OCI-LY1 (cell line): ENCODE measurements at regions not wholly inside any gene's neighbourhood (a gene's known extent, or its start where the extent isn't known, plus 50 kb on each side); places are given as distances from the start of the nearest gene placed in this dataset.

Experiments used
- H2AFZ ChIP-seq: fragments of 200-600 bp; sonication (generic), shearing (Covaris generic); 2 replicates; pipeline ENCODE4 v1.6.0; 2014; ENCODE audit warnings: antibody characterized with exemption, mild to moderate bottlenecking, low read length
- H3F3A ChIP-seq: fragments of 200-600 bp; sonication (generic), shearing (Covaris generic); 2 replicates; pipeline ENCODE4 v1.6.0; 2014; ENCODE audit warnings: mild to moderate bottlenecking, antibody characterized with exemption, low read length, moderate library complexity; ENCODE audit not compliant: insufficient read depth
- H3K27ac ChIP-seq: fragments of 200-600 bp; sonication (generic); 2 replicates; pipeline ENCODE4 v1.5.1; 2014; ENCODE audit warnings: low read length, mixed run types, mild to moderate bottlenecking, low read depth; ENCODE audit not compliant: poor library complexity, severe bottlenecking
- H3K27me3 ChIP-seq: fragments of 200-600 bp; sonication (generic); 2 replicates; pipeline ENCODE4 v1.6.0; 2014; ENCODE audit warnings: antibody characterized with exemption, mild to moderate bottlenecking, low read length, moderate library complexity; ENCODE audit not compliant: insufficient read depth
- H3K36me3 ChIP-seq: fragments of 200-600 bp; sonication (generic); 2 replicates; pipeline ENCODE4 v1.6.1; 2014; ENCODE audit warnings: mild to moderate bottlenecking, antibody characterized with exemption, low read length, moderate library complexity, mixed read lengths; ENCODE audit not compliant: insufficient read depth
- H3K4me1 ChIP-seq: fragments of 200-600 bp; sonication (generic); 2 replicates; pipeline ENCODE4 v1.5.1; 2014; ENCODE audit warnings: mild to moderate bottlenecking, low read length, moderate library complexity; ENCODE audit not compliant: insufficient read depth, severe bottlenecking
- H3K4me2 ChIP-seq: fragments of 200-600 bp; sonication (generic), shearing (Covaris generic); 2 replicates; pipeline ENCODE4 v1.6.1; 2014; ENCODE audit warnings: low read length
- H3K4me3 ChIP-seq: fragments of 200-600 bp; sonication (generic); 2 replicates; pipeline ENCODE4 v1.5.1; 2014; ENCODE audit warnings: low read length, low read depth, mild to moderate bottlenecking, mixed read lengths; ENCODE audit not compliant: poor library complexity, severe bottlenecking
- H3K79me2 ChIP-seq: fragments of 200-600 bp; shearing (Covaris generic); 2 replicates; pipeline ENCODE4 v1.6.1; 2016; ENCODE audit warnings: mixed run types, low read length, mixed read lengths; ENCODE audit not compliant: insufficient read depth
- H3K9ac ChIP-seq: fragments of 200-600 bp; sonication (generic), shearing (Covaris generic); 2 replicates; pipeline ENCODE4 v1.6.1; 2014; ENCODE audit warnings: mild to moderate bottlenecking, low read length, mixed read lengths
- H3K9me2 ChIP-seq: fragments of 200-600 bp; sonication (generic), shearing (Covaris generic); 2 replicates; pipeline ENCODE4 v1.6.1; 2014; ENCODE audit warnings: low read depth, mild to moderate bottlenecking, low read length, mixed read lengths
- H3K9me3 ChIP-seq: fragments of 200-600 bp; shearing (Covaris generic); 2 replicates; pipeline ENCODE4 v1.6.1; 2014; ENCODE audit warnings: low read length, mixed read lengths
- H4K20me1 ChIP-seq: fragments of 200-600 bp; sonication (generic), shearing (Covaris generic); 2 replicates; pipeline ENCODE4 v1.6.0; 2016; ENCODE audit warnings: mild to moderate bottlenecking, low read length; ENCODE audit not compliant: insufficient read depth
- CTCF ChIP-seq: fragments of 200-600 bp; sonication (generic), shearing (Covaris generic); IDR thresholded peaks from 2 replicates; pipeline ENCODE4 v1.5.1; 2017; ENCODE audit warnings: mild to moderate bottlenecking, antibody characterized with exemption, low read length, moderate library complexity, mixed read lengths
- EZH2 ChIP-seq: fragments of 200-600 bp; sonication (generic), shearing (Covaris generic); IDR thresholded peaks from 2 replicates; pipeline ENCODE4 v1.8.0; 2017; ENCODE audit warnings: borderline replicate concordance, mixed run types, mild to moderate bottlenecking, antibody characterized with exemption, low read length, moderate library complexity, mixed read lengths

DNA sequence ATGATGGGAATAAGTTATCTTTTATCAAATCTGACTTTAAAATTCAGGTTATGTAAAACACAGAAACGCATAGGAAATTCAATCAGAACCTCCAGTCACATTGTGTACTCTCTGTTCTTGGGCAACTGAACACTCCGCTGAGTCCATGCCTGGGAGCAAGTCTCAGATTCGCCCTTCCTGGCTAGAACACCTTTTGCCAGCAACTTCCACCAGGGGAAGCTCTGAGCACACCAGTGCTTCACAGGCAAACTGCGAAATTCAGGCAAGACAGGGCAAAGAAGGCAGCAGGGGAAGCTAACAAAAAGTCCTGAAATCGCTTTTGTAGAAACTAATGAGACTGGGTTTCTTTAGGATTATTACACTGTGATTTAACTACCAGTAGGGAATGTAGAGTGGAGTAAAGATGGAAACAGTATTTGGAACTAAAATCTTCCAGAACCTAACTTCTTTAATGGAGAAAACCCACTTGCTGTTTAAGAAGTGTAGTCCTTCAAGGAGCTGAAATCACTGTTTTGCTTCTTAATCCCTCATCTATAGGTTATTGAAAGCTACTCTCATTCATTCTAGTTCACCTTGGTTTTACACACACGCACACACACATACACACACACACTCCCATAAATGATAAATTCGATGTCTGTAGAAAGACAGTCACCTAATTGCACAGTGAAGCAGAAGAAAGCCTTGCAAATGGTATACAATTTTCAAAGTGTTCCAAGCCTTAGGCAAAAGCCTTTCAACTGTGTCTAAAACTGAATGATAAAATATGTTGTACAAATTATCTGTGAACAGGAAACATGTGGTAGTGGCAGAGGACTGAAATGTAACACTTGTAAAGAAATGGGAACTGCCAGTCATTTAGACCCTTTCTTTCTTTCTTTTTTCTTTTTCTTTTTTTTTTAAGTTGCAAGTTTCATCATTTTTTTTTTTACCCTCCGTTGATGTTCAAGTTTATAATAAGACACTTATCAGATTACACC, 214.5 kb downstream of the TMEM182 start:
- no peaks in the 10 kb centered on the region for H3K9me3 ChIP-seq
- no peak overlapping the region for H3K27ac ChIP-seq
- H2AFZ ChIP-seq, result no peak overlapping the region
- H3K4me1 ChIP-seq, result no peaks in the 10 kb centered on the region
- H4K20me1 ChIP-seq, result no peaks in the 10 kb centered on the region
- no peak overlapping the region for H3K9ac ChIP-seq
- TF ChIP-seq CTCF (peak; percentile 52), EZH2 (no peak)
- no peaks in the 10 kb centered on the region for H3K27me3 ChIP-seq
- H3K4me2 ChIP-seq, result no peak overlapping the region
- H3K79me2 ChIP-seq, result no peaks in the 10 kb centered on the region
- no peaks in the 10 kb centered on the region for H3K36me3 ChIP-seq
- no peaks in the 10 kb centered on the region for H3K9me2 ChIP-seq
- no peak overlapping the region for H3K4me3 ChIP-seq
- H3F3A ChIP-seq, result no peaks in the 10 kb centered on the region

DNA sequence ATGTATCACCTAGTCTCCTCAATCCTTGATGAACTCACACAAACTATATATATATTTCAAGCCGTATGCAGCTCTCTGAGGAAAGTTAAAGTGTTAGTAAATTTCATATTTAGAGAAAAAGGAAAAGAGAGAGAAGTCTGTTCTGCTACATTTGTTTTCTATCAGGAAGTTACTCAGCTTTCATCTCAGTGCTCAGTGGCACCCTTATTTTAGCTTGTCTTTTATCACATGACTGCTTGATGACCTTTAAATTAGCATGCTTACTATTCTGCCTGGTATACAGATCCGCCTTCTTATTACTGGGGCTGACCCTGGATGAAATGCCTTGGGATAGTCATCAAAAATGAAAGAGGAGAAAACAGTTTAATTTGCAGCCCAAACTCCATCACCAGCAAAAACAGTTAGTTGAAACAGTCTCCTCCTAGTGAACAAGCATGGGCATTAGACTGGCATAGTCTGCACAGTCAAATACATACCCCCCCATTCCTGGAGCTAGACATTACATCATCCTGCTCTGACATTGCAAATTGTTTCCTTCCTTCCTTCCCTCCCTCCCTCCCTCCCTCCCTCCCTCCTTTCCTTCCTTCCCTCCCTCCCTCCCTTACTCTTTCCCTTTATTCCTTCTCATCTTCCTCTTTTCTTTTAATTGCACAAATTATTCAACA, 215.7 kb downstream of the TMEM182 start:
- H2AFZ ChIP-seq, result no peak overlapping the region
- no peaks in the 10 kb centered on the region for H3K79me2 ChIP-seq
- H3K36me3 ChIP-seq, result no peaks in the 10 kb centered on the region
- no peaks in the 10 kb centered on the region for H3K9me3 ChIP-seq
- no peaks in the 10 kb centered on the region for H3K9me2 ChIP-seq
- no peak overlapping the region for H3K4me2 ChIP-seq
- H3K9ac ChIP-seq, result no peak overlapping the region
- no peaks in the 10 kb centered on the region for H4K20me1 ChIP-seq
- TF ChIP-seq CTCF (no peak), EZH2 (no peak)
- H3K4me3 ChIP-seq, result no peak overlapping the region
- no peaks in the 10 kb centered on the region for H3F3A ChIP-seq
- H3K4me1 ChIP-seq, result no peaks in the 10 kb centered on the region
- no peak overlapping the region for H3K27ac ChIP-seq
- H3K27me3 ChIP-seq, result no peaks in the 10 kb centered on the region

DNA sequence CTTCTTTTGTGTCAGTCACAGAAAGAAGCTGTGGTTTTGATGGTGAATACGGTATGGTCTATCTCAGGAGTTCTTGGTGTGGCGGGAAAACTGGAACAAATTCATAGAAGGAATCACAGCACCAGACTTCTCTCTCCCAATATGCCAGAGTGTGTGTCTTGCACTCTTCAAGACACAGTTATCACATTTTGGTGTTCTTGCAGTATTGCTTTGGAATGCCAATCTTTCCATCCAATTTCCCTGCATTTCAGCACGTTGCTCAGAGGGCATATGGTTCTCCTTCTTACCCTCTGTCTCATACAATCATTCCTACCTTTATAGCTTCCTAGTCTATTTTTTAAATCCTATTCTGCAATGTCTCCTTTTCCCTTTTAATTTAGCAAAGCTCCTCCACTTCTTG, 216.3 kb downstream of the TMEM182 start:
- H4K20me1 ChIP-seq, result no peaks in the 10 kb centered on the region
- no peaks in the 10 kb centered on the region for H3K4me1 ChIP-seq
- no peak overlapping the region for H3K4me3 ChIP-seq
- H3K9me3 ChIP-seq, result no peaks in the 10 kb centered on the region
- no peak overlapping the region for H3K27ac ChIP-seq
- H3K9me2 ChIP-seq, result no peaks in the 10 kb centered on the region
- no peaks in the 10 kb centered on the region for H3K36me3 ChIP-seq
- no peaks in the 10 kb centered on the region for H3K27me3 ChIP-seq
- no peak overlapping the region for H3K9ac ChIP-seq
- no peak overlapping the region for H2AFZ ChIP-seq
- TF ChIP-seq CTCF, result no peak
- no peaks in the 10 kb centered on the region for H3F3A ChIP-seq
- no peaks in the 10 kb centered on the region for H3K79me2 ChIP-seq
- H3K4me2 ChIP-seq, result no peak overlapping the region
